HCT116 (cell line): ENCODE measurements at regions not wholly inside any gene's neighbourhood (a gene's known extent, or its start where the extent isn't known, plus 50 kb on each side); places are given as distances from the start of the nearest gene placed in this dataset.
"Not testable (repeated sequence)": the region's sequence is repeated elsewhere in the genome, so short reads cannot be mapped to it uniquely, and the experiment has no call there.

ENCODE experiments used
- ATAC-seq: fragments of 200-7000 bp; cut with Tn5 transposase; 2 replicates; pipeline ENCODE4 v1.9.1; 2020; ENCODE audit warnings: mild to moderate bottlenecking, moderate library complexity
- BruUV-seq: library from RNA; stranded (reverse); fragments of 400-500 nt; replicated peaks from 2 replicates; lab custom pipeline; 2021; lab: Mats Ljungman, UMichigan
- CTCF ChIA-PET: fragments of 300-600 bp; sonication (Branson Sonifier 250); formaldehyde crosslinking; loops from one replicate; lab custom pipeline; 2021; ENCODE audit warnings: antibody characterized with exemption; lab: Charles Lee
- POLR2A ChIA-PET: fragments of 300-600, 350-600 bp; sonication (Branson Sonifier 250); formaldehyde crosslinking; loops from one replicate; lab custom pipeline; 2021; ENCODE audit warnings: antibody characterized with exemption; lab: Charles Lee
- RAD21 ChIA-PET, 2 experiments: fragments of 300-600 bp; sonication (Branson Sonifier 250); formaldehyde crosslinking; loops; one replicate each; lab custom pipeline; 2023; ENCODE audit warnings: low total read pairs in 2 of 2; ENCODE audit not compliant: uncharacterized antibody in 2 of 2, unreplicated experiment in 2 of 2, low non-redundant PET in 1 of 2; lab: Charles Lee
- DNase-seq: peaks from one replicate; pipeline ENCODE4 v3.0.0-alpha.2; 2010; ENCODE audit warnings: low read depth, low spot score
- H2AFZ ChIP-seq: fragments of 200-600 bp; shearing (Covaris generic), sonication (generic); 2 replicates; pipeline ENCODE4 v1.6.1; 2017; ENCODE audit warnings: low read depth, mixed run types, mixed read lengths, antibody characterized with exemption, low read length; ENCODE audit not compliant: poor library complexity, severe bottlenecking
- H3K27ac ChIP-seq: 2 replicates; pipeline ENCODE4 v1.5.1; 2012; ENCODE audit warnings: low read depth, low read length
- H3K27me3 ChIP-seq: fragments of 200-600 bp; sonication (generic); 2 replicates; pipeline ENCODE4 v1.6.1; 2016; ENCODE audit warnings: mixed run types, low read length, mixed read lengths; ENCODE audit not compliant: insufficient read depth
- H3K36me3 ChIP-seq, 2 experiments: fragments of 200-500 bp in 1 of 2; fragments of 200-600 bp in 1 of 2; sonication (Bioruptor generic) in 1 of 2; sonication (generic) in 1 of 2; 2 replicates each; pipeline versions ENCODE4 v1.5.1 to v1.6.1; 2014 to 2016; ENCODE audit warnings: low read length in 2 of 2, inconsistent platforms in 1 of 2, mixed read lengths in 1 of 2, mixed run types in 1 of 2; ENCODE audit not compliant: insufficient read depth in 2 of 2, control insufficient read depth in 1 of 2
- H3K4me1 ChIP-seq, 2 experiments: fragments of 200-600 bp in 1 of 2; sonication (generic) in 1 of 2; 2 replicates each; pipeline versions ENCODE4 v1.5.1 to v1.6.1; 2012 to 2017; ENCODE audit warnings: low read length in 2 of 2, inconsistent platforms in 1 of 2, mild to moderate bottlenecking in 1 of 2, mixed read lengths in 1 of 2, mixed run types in 1 of 2, moderate library complexity in 1 of 2; ENCODE audit not compliant: insufficient read depth in 2 of 2, control insufficient read depth in 1 of 2
- H3K4me2 ChIP-seq: fragments of 200-600 bp; sonication (generic); 2 replicates; pipeline ENCODE4 v1.6.1; 2017; ENCODE audit warnings: mixed run types, low read length, mixed read lengths
- H3K4me3 ChIP-seq, 2 experiments: fragments of 200-600 bp in 1 of 2; sonication (generic) in 1 of 2; replicated peaks in 1 of 2; 2 replicates each; pipeline ENCODE4 v1.5.1; 2011 to 2016; ENCODE audit warnings: low read length in 2 of 2, control low read depth in 1 of 2, low read depth in 1 of 2, mild to moderate bottlenecking in 1 of 2, mixed read lengths in 1 of 2, mixed run types in 1 of 2
- H3K79me2 ChIP-seq: fragments of 200-600 bp; sonication (generic); 2 replicates; pipeline ENCODE4 v1.6.1; 2017; ENCODE audit warnings: mild to moderate bottlenecking, mixed run types, low read length, moderate library complexity, mixed read lengths; ENCODE audit not compliant: insufficient read depth
- H3K9ac ChIP-seq: fragments of 200-600 bp; sonication (generic); 2 replicates; pipeline ENCODE4 v1.6.1; 2016; ENCODE audit warnings: low read length, mixed read lengths
- H3K9me2 ChIP-seq: fragments of 200-600 bp; sonication (generic), shearing (Covaris generic); 2 replicates; pipeline ENCODE4 v1.6.1; 2017; ENCODE audit warnings: mixed run types, mild to moderate bottlenecking, moderate library complexity; ENCODE audit not compliant: insufficient read depth
- H3K9me3 ChIP-seq, 2 experiments: fragments of 200-500 bp in 1 of 2; fragments of 200-600 bp in 1 of 2; sonication (Bioruptor generic) in 1 of 2; sonication (generic) in 1 of 2; 2 replicates each; pipeline ENCODE4 v1.6.1; 2014 to 2017; ENCODE audit warnings: low read length in 2 of 2, mixed read lengths in 2 of 2, inconsistent platforms in 1 of 2, low read depth in 1 of 2, mild to moderate bottlenecking in 1 of 2, mixed run types in 1 of 2, moderate library complexity in 1 of 2; ENCODE audit not compliant: control insufficient read depth in 1 of 2, insufficient read depth in 1 of 2
- H4K20me1 ChIP-seq: fragments of 200-600 bp; sonication (generic), shearing (Covaris generic); 2 replicates; pipeline ENCODE4 v1.6.1; 2017; ENCODE audit warnings: mixed run types, mild to moderate bottlenecking, moderate library complexity; ENCODE audit not compliant: insufficient read depth
- EZH2phosphoT487 ChIP-seq: fragments of 200-600 bp; IDR thresholded peaks from 2 replicates; pipeline ENCODE4 v1.6.1; 2018; ENCODE audit warnings: antibody characterized with exemption, borderline replicate concordance
- POLR2AphosphoS5 ChIP-seq: IDR thresholded peaks from 2 replicates; pipeline ENCODE4 v1.6.1; 2011; ENCODE audit warnings: mild to moderate bottlenecking, low read depth, low read length, moderate library complexity
- SP1 ChIP-seq: IDR thresholded peaks from 2 replicates; pipeline ENCODE4 v1.6.1; 2012; ENCODE audit warnings: low read depth
- YY1 ChIP-seq: IDR thresholded peaks from 2 replicates; pipeline ENCODE4 v1.6.1; 2011; ENCODE audit warnings: low read length, low read depth, moderate library complexity, mild to moderate bottlenecking; ENCODE audit not compliant: insufficient replicate concordance; ENCODE audit errors: extremely low read depth
- ZBTB33 ChIP-seq: IDR thresholded peaks from 2 replicates; pipeline ENCODE4 v1.6.1; 2011; ENCODE audit warnings: mild to moderate bottlenecking, low read length, moderate library complexity; ENCODE audit not compliant: insufficient replicate concordance; ENCODE audit errors: extremely low read depth
- ZFX ChIP-seq: fragments of 450-650 bp; IDR thresholded peaks from 2 replicates; pipeline ENCODE4 v1.6.1; 2017
- intact Hi-C: fragments of 100-400 bp; cut with micrococcal nuclease; formaldehyde crosslinking; loops from 2 replicates; pipeline ENCODE4 v1.10.0; 2022
- TF ChIP-seq, protein P1 (sequence below), 3 experiments: fragments of 200-600 bp in 1 of 3; sonication (generic) in 1 of 3; IDR thresholded peaks in 2 of 3; conservative IDR thresholded peaks in 1 of 3; 2 replicates each; pipeline ENCODE4 v1.5.1; 2012 to 2017; ENCODE audit warnings: low read depth in 2 of 3, low read length in 2 of 3, antibody characterized with exemption in 1 of 3, borderline replicate concordance in 1 of 3, control low read depth in 1 of 3, mild to moderate bottlenecking in 1 of 3, mixed read lengths in 1 of 3, mixed run types in 1 of 3, moderate library complexity in 1 of 3; ENCODE audit not compliant: insufficient read depth in 1 of 3
- TF ChIP-seq, protein P2 (sequence below): IDR thresholded peaks from 2 replicates; pipeline ENCODE4 v1.6.1; 2012

DNA sequence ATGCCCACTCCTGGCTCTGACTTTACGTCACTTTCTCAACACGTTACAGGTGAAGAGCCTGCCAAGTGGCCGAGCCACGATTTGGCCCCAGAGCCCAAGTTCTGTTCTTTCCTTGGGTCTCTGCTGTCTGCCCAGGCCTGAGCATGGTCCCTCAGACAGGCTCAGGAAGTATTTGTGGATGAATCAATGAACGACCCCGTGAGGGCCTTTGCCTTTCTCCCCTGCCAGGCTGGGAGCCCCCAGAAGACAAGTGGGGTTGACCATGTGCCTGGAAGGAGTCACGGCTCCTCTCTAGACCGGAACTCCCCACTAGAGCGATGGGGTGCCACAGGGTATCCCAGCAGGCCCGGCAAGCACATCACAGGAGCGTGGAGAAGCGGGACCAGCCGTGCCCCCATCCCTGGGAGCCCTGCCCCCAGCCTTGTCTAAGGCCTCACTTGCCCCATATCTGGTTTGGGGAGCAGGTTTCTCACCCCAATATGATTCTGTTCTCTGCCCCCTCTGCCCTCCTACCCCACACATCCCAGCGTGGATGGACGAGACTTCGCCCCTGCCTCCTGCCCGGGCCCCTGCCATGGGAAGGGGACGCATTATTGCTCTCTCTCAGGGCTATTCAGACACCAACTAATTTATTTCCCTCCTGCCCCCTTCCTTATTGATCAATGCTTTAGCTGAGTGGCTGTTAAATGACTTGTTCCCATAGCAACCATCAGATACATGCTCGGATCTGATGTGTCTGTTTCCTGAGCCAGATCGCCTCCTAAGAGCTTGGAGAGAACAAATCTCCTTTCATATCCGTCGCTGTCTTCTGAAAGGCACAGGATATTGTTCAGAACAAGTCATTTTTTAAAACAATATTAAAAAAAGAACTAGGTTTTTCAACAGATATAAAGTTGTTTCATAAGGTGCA, 69.0 kb downstream of the DIO3 start (continued):
- no peak for TF ChIP-seq ZBTB33
- TF ChIP-seq, protein P1, sequence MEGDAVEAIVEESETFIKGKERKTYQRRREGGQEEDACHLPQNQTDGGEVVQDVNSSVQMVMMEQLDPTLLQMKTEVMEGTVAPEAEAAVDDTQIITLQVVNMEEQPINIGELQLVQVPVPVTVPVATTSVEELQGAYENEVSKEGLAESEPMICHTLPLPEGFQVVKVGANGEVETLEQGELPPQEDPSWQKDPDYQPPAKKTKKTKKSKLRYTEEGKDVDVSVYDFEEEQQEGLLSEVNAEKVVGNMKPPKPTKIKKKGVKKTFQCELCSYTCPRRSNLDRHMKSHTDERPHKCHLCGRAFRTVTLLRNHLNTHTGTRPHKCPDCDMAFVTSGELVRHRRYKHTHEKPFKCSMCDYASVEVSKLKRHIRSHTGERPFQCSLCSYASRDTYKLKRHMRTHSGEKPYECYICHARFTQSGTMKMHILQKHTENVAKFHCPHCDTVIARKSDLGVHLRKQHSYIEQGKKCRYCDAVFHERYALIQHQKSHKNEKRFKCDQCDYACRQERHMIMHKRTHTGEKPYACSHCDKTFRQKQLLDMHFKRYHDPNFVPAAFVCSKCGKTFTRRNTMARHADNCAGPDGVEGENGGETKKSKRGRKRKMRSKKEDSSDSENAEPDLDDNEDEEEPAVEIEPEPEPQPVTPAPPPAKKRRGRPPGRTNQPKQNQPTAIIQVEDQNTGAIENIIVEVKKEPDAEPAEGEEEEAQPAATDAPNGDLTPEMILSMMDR (IDR thresholded peaks at IDR 0.05 in 2 of 3, conservative IDR thresholded peaks at IDR 0.05 in 1 of 3; ENCODE audit: borderline replicate concordance in 1 of 3, insufficient read depth in 1 of 3, low read depth in 2 of 3, low read length in 2 of 3) = no peak
- TF ChIP-seq YY1 = no peak
- TF ChIP-seq ZFX = no peak

- Histone ChIP-seq H3K9me3 (no peaks in the 10 kb centered on the region), H3K4me3 (no peak overlapping the region), H3K79me2 (no peaks in the 10 kb centered on the region), H2AFZ (no peak overlapping the region), H3K36me3 (no peaks in the 10 kb centered on the region), H3K4me1 (peaks cover 7 to 9% of the 10 kb centered on the region in 2 experiments; a peak in 3 of 4 replicates), H3K4me2 (no peak overlapping the region), H3K9me2 (no peaks in the 10 kb centered on the region), H3K27me3 (no peaks in the 10 kb centered on the region), H4K20me1 (no peaks in the 10 kb centered on the region), H3K9ac (no peak overlapping the region), H3K27ac (no peak overlapping the region)
- DNase-seq = no peak
- CTCF ChIA-PET = no interaction called here
- intact Hi-C loops = no loop called here
- POLR2A ChIA-PET = no interaction called here
- RAD21 ChIA-PET = no interaction called here
- TF ChIP-seq SP1 (no peak), POLR2AphosphoS5 (no peak), EZH2phosphoT487 (no peak)
- TF ChIP-seq, protein P2, sequence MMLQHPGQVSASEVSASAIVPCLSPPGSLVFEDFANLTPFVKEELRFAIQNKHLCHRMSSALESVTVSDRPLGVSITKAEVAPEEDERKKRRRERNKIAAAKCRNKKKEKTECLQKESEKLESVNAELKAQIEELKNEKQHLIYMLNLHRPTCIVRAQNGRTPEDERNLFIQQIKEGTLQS = no peak
- TF ChIP-seq, protein P1 (IDR thresholded peaks at IDR 0.05 in 2 of 3, conservative IDR thresholded peaks at IDR 0.05 in 1 of 3; ENCODE audit: borderline replicate concordance in 1 of 3, insufficient read depth in 1 of 3, low read depth in 2 of 3, low read length in 2 of 3) = no peak
- no TSS peak for BruUV-seq
- no peak for ATAC-seq
These were observed 69.9 kb downstream of the DIO3 start for GRCh38 chr14:101631199-101631598.

DNA sequence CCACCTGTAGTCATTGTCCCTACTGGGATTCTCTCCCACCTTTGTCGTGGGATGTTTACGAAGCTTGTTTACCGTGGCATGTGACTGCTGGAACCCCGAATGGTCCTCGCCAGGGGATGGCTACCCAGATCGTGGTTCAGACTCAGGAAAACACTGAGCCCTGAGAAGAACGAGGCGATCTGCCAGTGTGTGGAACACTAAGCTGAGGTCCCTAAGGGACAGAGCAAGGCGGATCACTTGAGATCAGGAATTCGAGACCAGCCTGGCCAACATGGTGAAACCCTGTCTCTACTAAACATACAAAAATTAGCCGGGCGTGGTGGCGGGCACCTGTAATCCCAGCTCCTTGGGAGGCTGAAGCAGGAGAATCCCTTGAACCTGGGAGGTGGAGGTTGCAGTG, 70.7 kb downstream of the DIO3 start:
- CTCF ChIA-PET, H4K20me1 ChIP-seq, H3K4me1 ChIP-seq, POLR2A ChIA-PET, H3K27ac ChIP-seq, H3K4me3 ChIP-seq, H3K9ac ChIP-seq, H3K36me3 ChIP-seq, DNase-seq, intact Hi-C loops, H3K27me3 ChIP-seq, BruUV-seq, H3K9me2 ChIP-seq, ATAC-seq, H3K4me2 ChIP-seq, H3K79me2 ChIP-seq, RAD21 ChIA-PET, H2AFZ ChIP-seq, H3K9me3 ChIP-seq: not testable (repeated sequence)
